ENCODE measurements at regions not wholly inside any gene's neighbourhood (a gene's known extent, or its start where the extent isn't known, plus 50 kb on each side); places are given as distances from the start of the nearest gene placed in this dataset.

DNA sequence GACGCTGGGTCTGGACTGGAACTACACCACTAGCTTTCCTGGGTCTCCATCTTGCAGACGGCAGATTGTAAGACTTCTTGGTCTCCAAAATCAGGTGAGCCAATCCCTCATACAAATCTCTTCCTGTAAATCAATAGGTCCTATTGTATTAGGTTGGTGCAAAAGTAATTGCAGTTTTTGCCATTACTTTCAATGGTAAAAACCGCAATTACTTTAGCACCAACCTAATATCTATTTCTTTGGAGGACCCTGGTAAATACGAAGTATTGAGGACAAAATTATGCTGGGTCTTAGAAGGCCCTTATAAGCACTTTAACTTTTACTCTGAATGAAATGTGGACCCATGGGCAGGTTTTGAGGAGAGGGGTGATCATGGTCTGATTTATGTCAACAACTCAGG, 330.6 kb upstream of the C16orf82 start:
- no peak for DNase-seq (ENCODE audit: low spot score)
- H3K4me1 ChIP-seq (ENCODE audit: control insufficient read depth in 1 of 2, low read depth in 2 of 2) = no peaks in the 10 kb centered on the region
- no peaks in the 10 kb centered on the region for H3K27me3 ChIP-seq (replicated peaks; ENCODE audit: insufficient read depth)
- H3K9me3 ChIP-seq = no peaks in the 10 kb centered on the region
- ATAC-seq (ENCODE audit: insufficient number of reproducible peaks, low FRiP score, low read depth) = no peak
- H3K27ac ChIP-seq = no peak overlapping the region
- H3K4me3 ChIP-seq = no peak overlapping the region
- TF ChIP-seq, protein P1, sequence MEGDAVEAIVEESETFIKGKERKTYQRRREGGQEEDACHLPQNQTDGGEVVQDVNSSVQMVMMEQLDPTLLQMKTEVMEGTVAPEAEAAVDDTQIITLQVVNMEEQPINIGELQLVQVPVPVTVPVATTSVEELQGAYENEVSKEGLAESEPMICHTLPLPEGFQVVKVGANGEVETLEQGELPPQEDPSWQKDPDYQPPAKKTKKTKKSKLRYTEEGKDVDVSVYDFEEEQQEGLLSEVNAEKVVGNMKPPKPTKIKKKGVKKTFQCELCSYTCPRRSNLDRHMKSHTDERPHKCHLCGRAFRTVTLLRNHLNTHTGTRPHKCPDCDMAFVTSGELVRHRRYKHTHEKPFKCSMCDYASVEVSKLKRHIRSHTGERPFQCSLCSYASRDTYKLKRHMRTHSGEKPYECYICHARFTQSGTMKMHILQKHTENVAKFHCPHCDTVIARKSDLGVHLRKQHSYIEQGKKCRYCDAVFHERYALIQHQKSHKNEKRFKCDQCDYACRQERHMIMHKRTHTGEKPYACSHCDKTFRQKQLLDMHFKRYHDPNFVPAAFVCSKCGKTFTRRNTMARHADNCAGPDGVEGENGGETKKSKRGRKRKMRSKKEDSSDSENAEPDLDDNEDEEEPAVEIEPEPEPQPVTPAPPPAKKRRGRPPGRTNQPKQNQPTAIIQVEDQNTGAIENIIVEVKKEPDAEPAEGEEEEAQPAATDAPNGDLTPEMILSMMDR (IDR thresholded peaks at IDR 0.05) = no peak
- no peaks in the 10 kb centered on the region for H3K36me3 ChIP-seq

DNA sequence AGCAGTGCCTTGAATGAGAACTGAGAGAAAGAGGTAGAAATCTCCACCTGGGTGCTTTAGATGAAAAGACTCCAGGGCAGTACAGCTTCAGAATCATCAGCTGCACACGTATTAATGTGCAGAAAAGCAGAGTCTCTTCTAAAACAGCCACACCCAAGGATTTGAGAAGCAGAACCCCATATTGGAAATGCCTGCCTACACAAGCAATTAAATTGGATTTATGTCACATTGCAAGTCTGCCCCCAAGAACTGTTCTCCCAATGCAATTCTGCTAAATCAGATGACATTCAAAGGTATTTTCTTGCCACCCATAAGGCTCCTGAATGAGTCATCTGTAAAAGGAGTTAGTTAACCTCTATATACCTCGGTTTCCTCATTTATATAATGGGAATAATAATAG, 326.0 kb upstream of the C16orf82 start:
- no peaks in the 10 kb centered on the region for H3K9me3 ChIP-seq
- no peak overlapping the region for H3K27ac ChIP-seq
- DNase-seq (ENCODE audit: low spot score) (no peak), ATAC-seq (ENCODE audit: insufficient number of reproducible peaks, low FRiP score, low read depth) (no peak)
- H3K4me1 ChIP-seq (ENCODE audit: control insufficient read depth in 1 of 2, low read depth in 2 of 2) = no peaks in the 10 kb centered on the region
- TF ChIP-seq, protein P1 (IDR thresholded peaks at IDR 0.05) = no peak
- no peak overlapping the region for H3K4me3 ChIP-seq
- no peaks in the 10 kb centered on the region for H3K36me3 ChIP-seq
- H3K27me3 ChIP-seq (replicated peaks; ENCODE audit: insufficient read depth) = no peaks in the 10 kb centered on the region

DNA sequence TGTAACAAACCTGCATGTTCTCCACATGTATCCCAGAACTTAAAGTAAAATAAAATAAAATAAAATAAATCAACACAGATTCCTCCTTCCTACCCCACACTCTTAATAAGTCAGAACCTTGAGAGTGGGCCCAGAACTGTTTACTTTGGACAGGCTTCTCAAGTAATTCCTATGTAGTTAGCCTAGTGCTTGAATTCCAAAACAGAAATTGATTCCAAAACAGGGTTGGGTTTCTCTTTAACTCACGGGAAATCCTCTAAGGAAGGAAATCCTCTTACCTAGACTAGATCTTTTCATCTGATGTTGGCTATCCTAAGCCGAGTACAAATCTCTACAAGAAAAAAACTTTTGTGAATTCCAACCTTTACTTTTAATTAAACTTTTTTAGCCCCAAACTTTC, 324.7 kb upstream of the C16orf82 start:
- no peak overlapping the region for H3K27ac ChIP-seq
- no peak for DNase-seq (ENCODE audit: low spot score)
- no peaks in the 10 kb centered on the region for H3K9me3 ChIP-seq
- no peaks in the 10 kb centered on the region for H3K36me3 ChIP-seq
- H3K4me1 ChIP-seq (ENCODE audit: control insufficient read depth in 1 of 2, low read depth in 2 of 2) = no peaks in the 10 kb centered on the region
- no peaks in the 10 kb centered on the region for H3K27me3 ChIP-seq (replicated peaks; ENCODE audit: insufficient read depth)
- no peak for ATAC-seq (ENCODE audit: insufficient number of reproducible peaks, low FRiP score, low read depth)
- TF ChIP-seq, protein P1 (IDR thresholded peaks at IDR 0.05) = no peak
- no peak overlapping the region for H3K4me3 ChIP-seq

DNA sequence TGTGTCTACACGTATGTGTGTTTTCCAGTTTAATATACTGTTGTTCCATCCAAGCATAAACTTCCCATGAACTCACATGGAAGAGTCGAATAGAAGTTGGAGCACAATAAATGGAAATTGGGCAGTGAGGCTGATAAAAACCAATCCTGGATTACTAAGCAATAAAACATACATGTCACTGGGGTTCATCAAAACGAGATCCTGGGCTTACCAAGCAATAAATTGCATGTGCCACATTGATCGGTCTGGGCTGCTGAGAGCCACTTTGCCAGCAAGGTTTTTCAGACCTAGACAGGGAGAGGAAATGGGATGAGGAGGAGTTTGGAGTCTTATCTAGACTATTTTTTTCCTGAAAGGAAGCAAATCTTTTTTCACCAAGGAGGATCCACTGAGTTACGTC, 322.3 kb upstream of the C16orf82 start:
- Histone ChIP-seq H3K4me1 (ENCODE audit: control insufficient read depth in 1 of 2, low read depth in 2 of 2) (no peaks in the 10 kb centered on the region), H3K9me3 (no peaks in the 10 kb centered on the region), H3K4me3 (no peak overlapping the region), H3K27me3 (replicated peaks; ENCODE audit: insufficient read depth) (no peaks in the 10 kb centered on the region), H3K36me3 (no peaks in the 10 kb centered on the region), H3K27ac (no peak overlapping the region)
- no peak for ATAC-seq (ENCODE audit: insufficient number of reproducible peaks, low FRiP score, low read depth)
- TF ChIP-seq, protein P1 (IDR thresholded peaks at IDR 0.05) = no peak
- no peak for DNase-seq (ENCODE audit: low spot score)

DNA sequence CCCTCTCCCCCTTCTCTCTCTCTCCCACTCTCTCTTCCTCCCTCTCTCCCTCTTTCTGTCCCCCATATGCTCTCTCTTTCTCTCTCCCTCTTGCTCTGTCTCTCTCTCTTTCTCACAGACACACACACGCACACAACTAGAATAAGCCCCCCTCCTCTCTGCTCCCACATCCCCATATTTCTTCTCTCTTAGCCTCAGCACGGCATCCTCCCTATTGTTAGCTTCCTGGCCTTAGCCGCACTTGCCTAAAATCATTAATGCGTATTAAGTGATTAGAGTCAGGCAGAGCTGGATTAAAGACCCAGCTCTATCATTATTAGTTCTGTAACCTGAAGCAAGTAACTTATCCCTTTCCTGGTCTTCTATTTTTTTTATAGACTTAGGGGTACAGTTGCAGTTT, 319.0 kb upstream of the C16orf82 start:
- Histone ChIP-seq H3K27me3 (replicated peaks; ENCODE audit: insufficient read depth) (no peaks in the 10 kb centered on the region), H3K36me3 (no peaks in the 10 kb centered on the region), H3K27ac (no peak overlapping the region), H3K9me3 (no peaks in the 10 kb centered on the region), H3K4me1 (ENCODE audit: control insufficient read depth in 1 of 2, low read depth in 2 of 2) (no peaks in the 10 kb centered on the region), H3K4me3 (no peak overlapping the region)
- TF ChIP-seq, protein P1 (IDR thresholded peaks at IDR 0.05) = no peak
- DNase-seq (ENCODE audit: low spot score) = no peak
- ATAC-seq (ENCODE audit: insufficient number of reproducible peaks, low FRiP score, low read depth) = no peak
